OCI-LY3 (cell line): ENCODE measurements at regions not wholly inside any gene's neighbourhood (a gene's known extent, or its start where the extent isn't known, plus 50 kb on each side); places are given as distances from the start of the nearest gene placed in this dataset.

Source experiments
- EZH2phosphoT487 ChIP-seq: fragments of 200-600 bp; shearing (Covaris generic); IDR thresholded peaks from 2 replicates; pipeline ENCODE4 v1.6.1; 2018; ENCODE audit warnings: antibody characterized with exemption, mixed run types, low read depth
- TF ChIP-seq, protein P1 (sequence below): fragments of 200-600, 300-600 bp; sonication (generic); IDR thresholded peaks from 2 replicates; pipeline ENCODE4 v1.5.1; 2014; ENCODE audit warnings: antibody characterized with exemption, low read length, low read depth

DNA sequence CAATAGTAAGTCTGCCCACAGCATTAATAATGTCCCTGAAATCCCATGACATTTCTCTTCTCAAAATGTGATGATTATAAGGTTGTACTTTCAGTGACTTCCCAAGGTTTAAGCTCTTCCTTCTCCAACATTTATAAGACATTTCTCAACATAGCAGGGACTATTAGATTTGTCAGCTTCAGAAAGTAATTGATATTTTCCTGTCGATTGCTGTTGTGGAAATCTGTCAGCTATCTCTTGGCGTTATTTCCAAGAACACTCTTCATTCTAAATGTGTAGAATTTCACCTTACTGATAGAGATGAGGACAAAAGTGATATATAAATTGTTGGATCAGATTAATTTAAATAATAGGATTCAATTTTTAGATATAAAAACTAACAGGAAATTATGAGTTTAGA, 149.7 kb upstream of the IMPG1 start:
- TF ChIP-seq, protein P1, sequence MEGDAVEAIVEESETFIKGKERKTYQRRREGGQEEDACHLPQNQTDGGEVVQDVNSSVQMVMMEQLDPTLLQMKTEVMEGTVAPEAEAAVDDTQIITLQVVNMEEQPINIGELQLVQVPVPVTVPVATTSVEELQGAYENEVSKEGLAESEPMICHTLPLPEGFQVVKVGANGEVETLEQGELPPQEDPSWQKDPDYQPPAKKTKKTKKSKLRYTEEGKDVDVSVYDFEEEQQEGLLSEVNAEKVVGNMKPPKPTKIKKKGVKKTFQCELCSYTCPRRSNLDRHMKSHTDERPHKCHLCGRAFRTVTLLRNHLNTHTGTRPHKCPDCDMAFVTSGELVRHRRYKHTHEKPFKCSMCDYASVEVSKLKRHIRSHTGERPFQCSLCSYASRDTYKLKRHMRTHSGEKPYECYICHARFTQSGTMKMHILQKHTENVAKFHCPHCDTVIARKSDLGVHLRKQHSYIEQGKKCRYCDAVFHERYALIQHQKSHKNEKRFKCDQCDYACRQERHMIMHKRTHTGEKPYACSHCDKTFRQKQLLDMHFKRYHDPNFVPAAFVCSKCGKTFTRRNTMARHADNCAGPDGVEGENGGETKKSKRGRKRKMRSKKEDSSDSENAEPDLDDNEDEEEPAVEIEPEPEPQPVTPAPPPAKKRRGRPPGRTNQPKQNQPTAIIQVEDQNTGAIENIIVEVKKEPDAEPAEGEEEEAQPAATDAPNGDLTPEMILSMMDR = no peak
- TF ChIP-seq EZH2phosphoT487 = no peak
